SK-N-SH (cell line): ENCODE measurements at regions not wholly inside any gene's neighbourhood (a gene's known extent, or its start where the extent isn't known, plus 50 kb on each side); places are given as distances from the start of the nearest gene placed in this dataset.
"Not testable (repeated sequence)": the region's sequence is repeated elsewhere in the genome, so short reads cannot be mapped to it uniquely, and the experiment has no call there.

Experiments used
- CTCF ChIA-PET: fragments of 300-600, 350-600 bp; formaldehyde crosslinking; extraction: SDS; loops from one replicate; lab custom pipeline; 2021; lab: Yijun Ruan, JAX
- POLR2A ChIA-PET: fragments of 350-600 bp; sonication (Branson Sonifier 250); formaldehyde crosslinking; extraction: SDS; loops from one replicate; lab custom pipeline; 2020; ENCODE audit warnings: antibody characterized with exemption, inconsistent platforms; lab: Yijun Ruan, JAX
- DNase-seq: peaks from one replicate; pipeline ENCODE4 v3.0.0; 2012
- H2AFZ ChIP-seq: fragments of 200-600 bp; sonication (generic); 2 replicates; pipeline ENCODE4 v1.8.1; 2016; ENCODE audit warnings: antibody characterized with exemption, mild to moderate bottlenecking, low read depth
- H3F3A ChIP-seq: fragments of 200-600 bp; sonication (generic); replicated peaks from 2 replicates; pipeline ENCODE3; 2016; ENCODE audit warnings: antibody characterized with exemption, mild to moderate bottlenecking; ENCODE audit not compliant: insufficient read depth
- H3K27ac ChIP-seq, 2 experiments: fragments of 200-500 bp in 1 of 2; fragments of 200-600 bp in 1 of 2; sonication (Bioruptor generic) in 1 of 2; sonication (generic), shearing (Covaris generic) in 1 of 2; 2 replicates each; pipeline versions ENCODE4 v1.5.1 to v1.6.1; 2014 to 2016; ENCODE audit warnings: low read depth in 2 of 2, inconsistent platforms in 1 of 2, low read length in 1 of 2, mild to moderate bottlenecking in 1 of 2, mixed read lengths in 1 of 2
- H3K27me3 ChIP-seq: fragments of 200-600 bp; sonication (generic), shearing (Covaris generic); 2 replicates; pipeline ENCODE4 v1.6.1; 2016; ENCODE audit warnings: mixed run types; ENCODE audit not compliant: insufficient read depth
- H3K36me3 ChIP-seq, 2 experiments: fragments of 200-500 bp in 1 of 2; fragments of 200-600 bp in 1 of 2; sonication (Bioruptor generic) in 1 of 2; sonication (generic) in 1 of 2; replicated peaks in 1 of 2; 2 replicates each; pipeline versions ENCODE3 to v1.5.1; 2014 to 2016; ENCODE audit warnings: low read length in 1 of 2, mild to moderate bottlenecking in 1 of 2; ENCODE audit not compliant: insufficient read depth in 2 of 2, control insufficient read depth in 1 of 2
- H3K4me1 ChIP-seq, 2 experiments: fragments of 200-500 bp in 1 of 2; fragments of 200-600 bp in 1 of 2; sonication (Bioruptor generic) in 1 of 2; sonication (generic), shearing (Covaris generic) in 1 of 2; 2 replicates each; pipeline versions ENCODE4 v1.5.1 to v1.6.1; 2014 to 2016; ENCODE audit warnings: low read depth in 1 of 2, low read length in 1 of 2, mixed run types in 1 of 2; ENCODE audit not compliant: insufficient read depth in 2 of 2, control insufficient read depth in 1 of 2
- H3K4me2 ChIP-seq: fragments of 200-600 bp; sonication (generic), shearing (Covaris generic); 2 replicates; pipeline ENCODE4 v1.6.1; 2017; ENCODE audit warnings: mixed run types
- H3K4me3 ChIP-seq, 2 experiments: fragments of 200-500 bp in 1 of 2; fragments of 200-600 bp in 1 of 2; sonication (Bioruptor generic) in 1 of 2; sonication (generic), shearing (Covaris generic) in 1 of 2; 2 replicates each; pipeline versions ENCODE4 v1.5.1 to v1.8.1; 2014 to 2016; ENCODE audit warnings: low read depth in 2 of 2, inconsistent platforms in 1 of 2, low read length in 1 of 2, mild to moderate bottlenecking in 1 of 2, mixed read lengths in 1 of 2, moderate library complexity in 1 of 2
- H3K79me2 ChIP-seq: fragments of 200-600 bp; sonication (generic); 2 replicates; pipeline ENCODE4 v1.8.1; 2017; ENCODE audit warnings: mild to moderate bottlenecking; ENCODE audit not compliant: insufficient read depth
- H3K9ac ChIP-seq: fragments of 200-600 bp; sonication (generic); 2 replicates; pipeline ENCODE4 v1.6.1; 2017; ENCODE audit warnings: mixed run types
- H3K9me2 ChIP-seq: fragments of 200-600 bp; sonication (generic); 2 replicates; pipeline ENCODE4 v1.6.1; 2017; ENCODE audit warnings: mixed run types
- H3K9me3 ChIP-seq: fragments of 200-600 bp; sonication (generic); 2 replicates; pipeline ENCODE4 v1.6.1; 2017; ENCODE audit warnings: mixed run types, mild to moderate bottlenecking, moderate library complexity
- H4K20me1 ChIP-seq: fragments of 200-600 bp; sonication (generic); 2 replicates; pipeline ENCODE4 v1.6.1; 2017; ENCODE audit warnings: mild to moderate bottlenecking, mixed run types; ENCODE audit not compliant: insufficient read depth
- CTCF ChIP-seq: fragments of 200-600 bp; sonication (generic); IDR thresholded peaks from 2 replicates; pipeline ENCODE4 v1.6.1; 2017; ENCODE audit warnings: antibody characterized with exemption, mild to moderate bottlenecking, moderate library complexity
- JUND ChIP-seq: IDR thresholded peaks from 2 replicates; pipeline ENCODE4 v1.4.0; 2012
- RAD21 ChIP-seq: IDR thresholded peaks from 2 replicates; pipeline ENCODE4 v1.6.1; 2012; ENCODE audit warnings: mild to moderate bottlenecking, low read length
- WGBS: methylation state at CpG from one replicate; pipeline ENCODE4 v1.1.6; 2017; ENCODE audit warnings: low lambda C conversion rate; 5-methylcytosine and 5-hydroxymethylcytosine counted together

DNA sequence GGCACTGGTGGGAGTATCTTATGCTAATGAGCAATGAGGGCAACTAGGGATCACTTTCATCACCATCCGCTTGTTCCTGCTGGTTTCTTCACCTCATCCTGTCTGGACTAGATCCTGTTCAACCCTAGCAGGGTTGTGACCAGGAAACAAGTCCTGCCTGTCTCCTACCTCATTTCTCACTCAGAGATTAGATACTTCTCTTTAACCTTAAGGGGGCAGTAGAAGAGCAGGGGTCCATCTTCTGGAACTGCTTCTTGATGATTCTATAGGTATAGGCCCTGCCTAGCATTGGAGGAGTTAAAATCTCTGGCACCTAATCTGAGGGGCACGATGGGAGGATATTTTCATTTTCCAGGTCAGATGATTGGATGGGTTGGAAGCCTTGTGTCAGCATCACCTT is 415.5 kb downstream of the TGIF2LX start:
- H3K36me3 ChIP-seq, H3K27me3 ChIP-seq, H3K9me3 ChIP-seq, H3K9me2 ChIP-seq, H4K20me1 ChIP-seq, H3K4me1 ChIP-seq, H3K79me2 ChIP-seq, POLR2A ChIA-PET, H3K4me2 ChIP-seq, H3K27ac ChIP-seq, DNase-seq, H3K9ac ChIP-seq, H2AFZ ChIP-seq, H3F3A ChIP-seq, H3K4me3 ChIP-seq, CTCF ChIA-PET: not testable (repeated sequence)
- peak; percentile 35 for TF ChIP-seq CTCF
- TF ChIP-seq RAD21: 0 out of 2 replicates have a peak, but pooled peaks have one; percentile 5
- 23% methylated on average over 2 of the region's 2 CpGs for WGBS

DNA sequence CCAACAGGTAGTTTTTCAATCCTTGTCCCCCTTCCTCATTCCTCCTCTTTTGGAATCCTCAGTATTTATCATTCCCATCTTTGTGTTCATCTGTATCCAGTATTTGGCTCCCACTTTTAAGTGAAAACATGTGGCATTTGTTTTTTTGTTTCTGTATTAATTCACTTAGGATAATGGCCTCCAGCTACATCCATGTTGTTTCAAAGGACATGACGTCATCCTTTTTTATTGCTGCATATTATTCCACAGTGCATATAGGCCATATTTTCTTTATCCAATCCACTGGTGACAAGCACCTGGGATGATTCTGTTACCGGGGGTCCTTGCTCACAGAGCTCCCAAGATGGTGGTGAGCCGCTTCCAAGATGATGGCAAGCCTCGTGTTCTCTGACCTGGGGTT is 447.9 kb downstream of the TGIF2LX start:
- H3K9me2 ChIP-seq, CTCF ChIA-PET, H3K36me3 ChIP-seq, H3F3A ChIP-seq, H3K9ac ChIP-seq, H3K4me1 ChIP-seq, H3K27me3 ChIP-seq, DNase-seq, H3K79me2 ChIP-seq, H3K4me3 ChIP-seq, POLR2A ChIA-PET, H3K4me2 ChIP-seq, H2AFZ ChIP-seq, H3K9me3 ChIP-seq, H4K20me1 ChIP-seq, H3K27ac ChIP-seq: not testable (repeated sequence)
- WGBS: 9% methylated on average over 2 of the region's 4 CpGs

DNA sequence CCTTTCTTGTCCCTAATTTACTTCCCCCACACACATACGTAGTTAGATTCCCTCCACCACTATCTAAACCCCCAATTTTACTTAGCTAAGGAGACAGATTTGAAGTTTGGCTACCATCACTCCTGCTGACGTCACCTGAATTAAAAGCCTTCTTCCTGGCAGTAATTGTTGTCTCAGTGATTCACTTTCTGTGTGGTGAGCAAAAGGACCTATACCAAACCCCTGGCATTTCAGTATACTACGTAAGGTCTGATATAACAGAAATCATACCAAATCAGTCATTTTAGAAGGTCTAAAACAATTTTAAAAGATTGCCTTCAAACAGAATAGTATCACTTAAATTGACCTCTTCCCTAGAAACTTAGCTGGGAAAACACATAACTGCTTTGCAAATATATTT is 476.3 kb downstream of the TGIF2LX start:
- DNase-seq, H3K4me1 ChIP-seq, H3F3A ChIP-seq, H3K4me2 ChIP-seq, H4K20me1 ChIP-seq, H3K4me3 ChIP-seq, H2AFZ ChIP-seq, H3K9me2 ChIP-seq, H3K79me2 ChIP-seq, POLR2A ChIA-PET, H3K9ac ChIP-seq, H3K9me3 ChIP-seq, H3K27me3 ChIP-seq, H3K36me3 ChIP-seq, CTCF ChIA-PET: not testable (repeated sequence)
- WGBS: 0% methylated on average over 1 of the region's 3 CpGs
- H3K27ac ChIP-seq: peak overlapping the region in 1 of 2 experiments; percentile 42; a peak in 1 of 4 replicates

GRCh38 chrX:90402169-90402568 is 480.5 kb downstream of the TGIF2LX start:
- H2AFZ ChIP-seq, H4K20me1 ChIP-seq, H3K36me3 ChIP-seq, H3K27ac ChIP-seq, H3K9me2 ChIP-seq, DNase-seq, H3K4me1 ChIP-seq, H3K79me2 ChIP-seq, H3K27me3 ChIP-seq, POLR2A ChIA-PET, H3K4me3 ChIP-seq, H3K9me3 ChIP-seq, H3F3A ChIP-seq, H3K4me2 ChIP-seq, H3K9ac ChIP-seq, CTCF ChIA-PET: not testable (repeated sequence)
- 0% methylated on average over 1 of the region's 1 CpG for WGBS
- TF ChIP-seq JUND: peak; percentile 10; the same call in 1 of the 2 replicates
